ENCODE measurements at regions not wholly inside any gene's neighbourhood (a gene's known extent, or its start where the extent isn't known, plus 50 kb on each side); places are given as distances from the start of the nearest gene placed in this dataset.

DNA sequence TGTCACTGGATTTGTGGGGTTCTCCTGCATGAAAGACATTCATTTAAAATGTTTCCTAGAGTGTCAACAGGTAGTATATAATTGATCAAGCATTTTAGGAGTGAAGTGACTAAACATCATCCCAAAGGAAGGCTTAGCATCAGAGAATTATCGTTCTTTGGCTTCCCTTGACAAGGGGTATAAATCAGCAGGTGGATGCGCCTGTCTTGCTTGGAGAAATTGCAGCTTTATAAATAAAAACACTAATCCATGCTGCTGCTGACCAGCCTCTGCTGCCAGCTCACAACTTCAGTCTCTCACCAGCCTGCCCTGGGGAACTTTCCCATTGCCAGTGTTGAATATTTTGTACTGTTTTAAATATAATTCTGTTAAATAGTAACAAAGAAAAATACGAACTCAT is 1184.7 kb upstream of the TENM4 start:
- no CpG with 5 or more reads among the region's 3 CpGs for WGBS (ENCODE audit: extremely low coverage, insufficient read length, low lambda C conversion rate)

More for the DNA sequence above, 1184.7 kb upstream of the TENM4 start:
- H2BK15ac ChIP-seq (ENCODE audit: low read depth, low read length): no peak overlapping the region
- no peak overlapping the region for H2BK120ac ChIP-seq (ENCODE audit: low read depth, low read length, poor library complexity, severe bottlenecking)
- DNase-seq: no peak
- H3K9me3 ChIP-seq (ENCODE audit: control insufficient read depth, low read depth, low read length): no peaks in the 10 kb centered on the region
- Mint-ChIP-seq H3K4me3 (no peak overlapping the region), H3K27ac (no peak overlapping the region), H3K27me3 (ENCODE audit: low read depth) (no peaks in the 10 kb centered on the region), H3K4me1 (peaks cover 16 to 22% of the 10 kb centered on the region in 2 experiments), H3K9me3 (no peaks in the 10 kb centered on the region), H3K36me3 (ENCODE audit: insufficient read depth in 1 of 3, low read depth in 3 of 3) (no peaks in the 10 kb centered on the region)
- no peak overlapping the region for H3K18ac ChIP-seq (ENCODE audit: insufficient read length, low read depth, low read length)
- no peaks in the 10 kb centered on the region for H3K23me2 ChIP-seq (ENCODE audit: insufficient read length, low read depth, low read length, poor library complexity, severe bottlenecking)
- no peak overlapping the region for H4K5ac ChIP-seq (ENCODE audit: insufficient read length, low read depth, low read length)
- H4K91ac ChIP-seq (ENCODE audit: insufficient read length, low read depth, low read length): no peak overlapping the region
- H3T11ph ChIP-seq (ENCODE audit: low read length): no peak overlapping the region
- H2BK5ac ChIP-seq (ENCODE audit: insufficient read length, low read length): no peak overlapping the region
- no peak overlapping the region for H3K4me2 ChIP-seq (ENCODE audit: insufficient read depth, insufficient read length, low read length)
- no peaks in the 10 kb centered on the region for H3K79me1 ChIP-seq (ENCODE audit: insufficient read depth, low read depth, low read length, poor library complexity, severe bottlenecking)
- H3K4ac ChIP-seq (ENCODE audit: low read depth, low read length): no peak overlapping the region
- H3K56ac ChIP-seq (ENCODE audit: insufficient read length, low read depth, low read length): no peak overlapping the region
- H2AFZ ChIP-seq (ENCODE audit: low read length): no peak overlapping the region
- no peak overlapping the region for H2BK20ac ChIP-seq (ENCODE audit: low read depth, low read length, poor library complexity, severe bottlenecking)
- H3K27me3 ChIP-seq (ENCODE audit: insufficient read depth, low read length): no peaks in the 10 kb centered on the region
- H3K9ac ChIP-seq (ENCODE audit: extremely low read depth, insufficient read length, low read length): no peak overlapping the region
- TF ChIP-seq, protein P1, sequence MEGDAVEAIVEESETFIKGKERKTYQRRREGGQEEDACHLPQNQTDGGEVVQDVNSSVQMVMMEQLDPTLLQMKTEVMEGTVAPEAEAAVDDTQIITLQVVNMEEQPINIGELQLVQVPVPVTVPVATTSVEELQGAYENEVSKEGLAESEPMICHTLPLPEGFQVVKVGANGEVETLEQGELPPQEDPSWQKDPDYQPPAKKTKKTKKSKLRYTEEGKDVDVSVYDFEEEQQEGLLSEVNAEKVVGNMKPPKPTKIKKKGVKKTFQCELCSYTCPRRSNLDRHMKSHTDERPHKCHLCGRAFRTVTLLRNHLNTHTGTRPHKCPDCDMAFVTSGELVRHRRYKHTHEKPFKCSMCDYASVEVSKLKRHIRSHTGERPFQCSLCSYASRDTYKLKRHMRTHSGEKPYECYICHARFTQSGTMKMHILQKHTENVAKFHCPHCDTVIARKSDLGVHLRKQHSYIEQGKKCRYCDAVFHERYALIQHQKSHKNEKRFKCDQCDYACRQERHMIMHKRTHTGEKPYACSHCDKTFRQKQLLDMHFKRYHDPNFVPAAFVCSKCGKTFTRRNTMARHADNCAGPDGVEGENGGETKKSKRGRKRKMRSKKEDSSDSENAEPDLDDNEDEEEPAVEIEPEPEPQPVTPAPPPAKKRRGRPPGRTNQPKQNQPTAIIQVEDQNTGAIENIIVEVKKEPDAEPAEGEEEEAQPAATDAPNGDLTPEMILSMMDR (conservative IDR thresholded peaks at IDR 0.05): no peak
- H3K4me1 ChIP-seq (ENCODE audit: insufficient read depth, low read length): no peaks in the 10 kb centered on the region
- no peak overlapping the region for H3K27ac ChIP-seq (ENCODE audit: insufficient read length, low read depth, low read length)
- H2AK5ac ChIP-seq (ENCODE audit: insufficient read length, low read length): no peak overlapping the region
- H3K23ac ChIP-seq (ENCODE audit: insufficient read length, low read depth, low read length): no peak overlapping the region
- no peak overlapping the region for H3K14ac ChIP-seq (ENCODE audit: insufficient read depth, low read length)
- H4K8ac ChIP-seq (replicated peaks; ENCODE audit: insufficient read length, low read depth, low read length): no peak overlapping the region
- H3K79me2 ChIP-seq (ENCODE audit: insufficient read depth, low read length): no peaks in the 10 kb centered on the region
- H2BK12ac ChIP-seq (ENCODE audit: insufficient read length, low read depth, low read length): no peak overlapping the region
- no peaks in the 10 kb centered on the region for H4K20me1 ChIP-seq (ENCODE audit: control insufficient read depth, insufficient read depth, insufficient read length)

Data from H9 (cell line).